HG03280 (cell line): ENCODE measurements at regions not wholly inside any gene's neighbourhood (a gene's known extent, or its start where the extent isn't known, plus 50 kb on each side); places are given as distances from the start of the nearest gene placed in this dataset.

Experiments
- ATAC-seq: cut with Tn5 transposase; IDR thresholded peaks from one replicate; pipeline ENCODE4 v1.9.1; 2021; ENCODE audit warnings: mild to moderate bottlenecking, moderate library complexity; ENCODE audit not compliant: unreplicated experiment

DNA sequence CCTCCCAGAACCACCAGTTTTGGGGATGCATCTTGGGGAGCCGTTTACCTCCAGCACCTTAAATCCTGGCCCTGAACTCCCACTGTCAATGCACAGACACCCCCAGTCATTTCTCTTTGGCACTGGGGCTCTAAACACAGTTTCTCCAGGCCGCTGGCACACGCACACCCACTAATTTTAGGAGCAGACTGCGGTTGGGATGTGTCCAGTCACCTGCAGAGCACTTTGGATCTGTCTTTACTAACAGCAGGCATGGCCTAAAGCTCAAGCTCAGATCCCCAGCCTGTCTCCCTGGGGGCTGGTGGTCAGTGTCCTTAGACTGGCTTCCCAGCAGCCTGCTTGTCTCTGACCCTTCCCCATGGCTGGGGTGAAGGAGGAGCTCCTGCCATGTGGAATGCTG, 49.9 kb downstream of the SYNE3 start:
- no peak for ATAC-seq

DNA sequence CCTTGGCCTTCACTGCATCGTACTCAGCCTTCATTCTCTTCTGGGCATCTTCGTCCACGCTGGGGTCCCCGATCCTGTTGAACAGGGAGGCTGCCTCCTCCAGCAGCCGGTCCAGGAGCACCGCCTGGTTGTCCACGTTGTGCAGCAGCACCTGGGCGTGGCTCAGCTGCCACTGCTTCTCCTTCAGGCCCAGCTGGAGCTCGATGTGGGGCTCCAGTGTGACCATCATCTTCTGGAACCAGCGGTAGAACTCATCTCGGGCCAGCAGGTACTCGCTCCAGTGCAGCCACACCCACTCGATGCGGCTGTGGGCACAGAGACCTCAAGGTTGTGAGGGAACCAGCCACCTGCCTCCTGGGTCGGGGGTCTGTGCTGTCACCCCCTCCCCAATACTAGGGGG, 50.5 kb downstream of the SYNE3 start:
- ATAC-seq = no peak

DNA sequence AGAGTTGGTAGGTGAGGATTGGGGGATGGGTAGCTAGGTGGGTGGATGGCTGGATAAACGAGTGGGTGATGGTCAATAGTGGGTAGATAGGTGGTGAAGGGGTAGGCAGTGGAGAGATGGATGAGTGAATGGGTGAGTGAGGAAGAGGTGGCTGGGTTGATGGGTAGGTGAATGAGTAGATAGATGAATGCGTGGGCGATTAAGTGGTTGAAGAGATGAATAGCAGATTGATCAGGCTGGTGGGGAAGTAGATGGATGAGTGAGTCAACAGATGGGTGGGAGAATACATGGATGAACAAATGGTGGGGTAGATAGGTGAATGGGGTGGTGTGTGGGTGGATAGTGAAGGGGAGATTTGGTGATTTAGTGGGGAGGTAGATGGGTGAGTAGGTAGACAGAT, 51.1 kb downstream of the SYNE3 start:
- ATAC-seq = no peak

DNA sequence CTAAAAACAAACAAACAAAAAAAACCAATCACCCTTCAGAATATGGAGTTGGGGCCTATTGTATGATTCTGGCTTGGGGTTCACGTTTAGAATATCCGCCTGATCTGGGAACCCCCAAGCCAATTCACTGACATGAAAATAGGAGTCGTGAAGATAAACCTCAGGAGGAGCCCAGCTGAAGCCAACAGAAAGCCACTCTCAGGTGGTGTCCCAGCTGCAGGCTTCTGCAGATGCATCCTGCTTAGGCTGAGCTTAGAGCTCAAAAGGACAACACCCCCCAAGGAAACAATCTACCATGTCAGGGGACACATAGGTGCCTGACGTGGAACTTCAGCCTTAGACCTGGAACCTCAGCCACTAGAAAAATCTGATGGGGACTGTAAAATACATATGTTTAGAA, 51.9 kb downstream of the SYNE3 start:
- no peak for ATAC-seq

DNA sequence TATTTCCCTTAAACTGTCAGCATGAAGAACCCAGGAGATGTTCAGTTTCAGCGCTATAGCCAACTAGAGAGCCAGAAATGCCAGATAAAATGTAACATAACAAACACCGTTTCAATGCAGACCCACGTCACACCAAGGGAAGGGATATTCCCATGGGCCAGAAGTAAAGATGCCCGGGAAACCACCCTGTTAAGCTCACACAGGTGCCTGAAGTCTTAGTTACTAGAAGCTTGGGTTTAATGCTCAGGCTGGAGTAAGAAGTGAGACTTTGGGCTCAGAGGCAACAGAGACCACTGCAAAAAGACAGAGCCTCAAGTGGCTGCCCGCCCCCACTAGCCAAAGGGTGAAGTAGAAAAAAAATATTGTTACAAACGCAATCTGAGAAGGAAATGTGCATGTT, 52.3 kb downstream of the SYNE3 start:
- no peak for ATAC-seq

DNA sequence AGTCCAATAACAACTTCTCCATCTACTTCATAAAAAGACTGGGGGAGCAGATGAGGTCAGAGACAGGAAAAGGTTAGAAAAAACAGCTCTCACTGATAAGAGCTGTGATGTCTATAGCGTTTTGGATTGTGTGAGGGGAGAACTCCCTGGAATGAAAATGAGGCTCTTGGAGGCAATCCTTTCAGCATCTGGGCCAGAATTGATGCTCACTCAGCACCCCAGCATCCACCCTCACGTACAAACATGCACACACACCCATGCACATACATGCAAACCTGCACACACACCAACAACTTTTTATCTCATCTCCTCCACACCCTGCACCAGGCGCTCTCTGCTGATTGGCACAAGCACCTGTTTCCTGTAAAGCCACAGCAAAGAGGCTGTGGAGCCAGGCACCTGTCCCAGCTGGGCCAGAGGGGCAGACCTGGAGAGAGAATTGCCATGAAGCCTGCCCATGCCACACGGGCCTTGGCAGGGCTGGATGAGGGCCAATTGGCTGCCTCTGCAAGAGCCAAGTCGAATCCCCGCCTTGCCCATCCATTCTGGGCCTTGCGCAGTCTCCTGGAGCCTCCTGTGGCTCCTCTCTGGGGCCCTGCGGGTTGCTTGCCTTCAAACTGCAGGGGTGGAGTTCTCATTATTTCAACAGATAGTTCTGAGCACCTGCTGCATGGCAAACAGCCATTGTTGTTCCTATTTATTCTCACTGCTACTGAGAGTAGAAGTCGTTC, 53.1 kb downstream of the SYNE3 start:
- no peak for ATAC-seq

DNA sequence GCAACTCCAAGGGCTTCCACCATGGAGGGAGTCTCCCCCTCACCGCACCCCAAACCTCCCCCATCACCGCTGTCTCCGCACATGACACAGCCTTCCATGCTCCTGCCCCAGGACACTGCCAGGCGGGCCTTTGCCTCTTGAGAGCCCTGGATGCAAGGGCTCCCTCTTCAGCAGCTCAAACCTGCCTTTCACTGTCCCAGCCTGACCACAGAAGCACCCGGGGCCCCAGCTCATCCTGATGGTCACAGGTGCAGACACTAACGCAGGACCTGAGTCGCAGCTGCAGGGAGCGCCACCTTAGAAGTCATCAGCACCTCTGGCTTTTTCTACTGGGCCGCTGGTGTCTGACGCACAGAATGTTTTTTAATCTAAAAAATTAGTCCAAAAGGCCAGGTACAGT, 54.0 kb downstream of the SYNE3 start:
- no peak for ATAC-seq

DNA sequence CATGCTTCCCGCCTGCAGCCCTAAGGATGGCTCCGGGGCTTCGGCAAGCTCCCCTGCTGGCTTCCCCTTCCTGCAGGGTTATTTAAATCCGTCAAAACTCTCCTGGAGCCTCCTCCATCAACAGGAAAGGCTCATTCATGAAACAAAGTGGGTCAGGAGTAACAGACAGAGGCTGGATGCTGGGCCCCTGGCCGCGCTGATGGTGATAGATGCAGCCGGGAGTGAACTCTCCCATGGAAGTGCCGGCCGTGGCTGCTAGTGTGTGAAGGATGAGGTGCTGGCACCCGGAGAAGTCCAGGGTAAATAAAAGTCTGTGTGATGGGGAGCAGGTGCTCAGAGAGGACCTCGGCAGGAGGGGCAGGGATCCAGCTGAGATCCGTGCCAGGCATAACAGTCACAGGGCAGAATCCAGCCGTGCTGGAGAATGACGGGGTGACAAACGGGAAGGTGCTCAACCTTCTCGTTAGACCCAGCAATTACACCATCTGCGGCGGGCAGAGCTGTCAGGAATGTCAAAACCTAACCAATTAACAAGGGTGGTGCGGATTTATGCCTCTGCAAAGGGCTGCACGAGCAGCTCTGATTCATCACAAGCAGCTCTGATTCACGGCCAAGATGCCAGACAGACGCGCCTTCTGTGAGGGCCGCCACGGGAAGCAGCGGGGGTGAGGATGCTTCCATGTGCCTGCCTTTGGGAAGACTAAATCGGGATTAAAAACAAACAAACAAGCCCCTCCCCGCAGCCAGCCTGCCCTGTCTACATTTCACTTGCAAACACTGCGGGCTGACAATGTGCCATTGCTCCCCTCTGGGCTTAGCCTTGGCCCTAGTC, 55.6 kb downstream of the SYNE3 start:
- no peak for ATAC-seq

DNA sequence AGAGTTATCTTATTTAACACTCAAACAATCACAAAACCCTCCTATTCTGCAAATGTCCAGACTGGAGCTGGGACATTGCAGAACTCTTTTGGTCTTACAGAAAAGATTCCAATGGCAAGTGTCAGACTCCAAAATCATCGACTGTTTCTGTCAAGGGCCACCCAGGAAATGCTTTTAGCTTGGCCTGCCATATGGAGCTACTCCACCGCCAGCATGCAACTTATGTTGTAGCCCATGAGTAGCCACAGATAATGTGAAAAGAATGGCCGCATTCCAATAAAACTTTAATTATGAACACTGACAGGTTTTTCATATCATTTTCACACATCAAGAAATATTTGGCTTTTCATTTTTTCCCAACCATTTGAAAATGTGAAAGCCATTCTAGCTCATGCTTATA, 57.5 kb downstream of the SYNE3 start:
- ATAC-seq = no peak

DNA sequence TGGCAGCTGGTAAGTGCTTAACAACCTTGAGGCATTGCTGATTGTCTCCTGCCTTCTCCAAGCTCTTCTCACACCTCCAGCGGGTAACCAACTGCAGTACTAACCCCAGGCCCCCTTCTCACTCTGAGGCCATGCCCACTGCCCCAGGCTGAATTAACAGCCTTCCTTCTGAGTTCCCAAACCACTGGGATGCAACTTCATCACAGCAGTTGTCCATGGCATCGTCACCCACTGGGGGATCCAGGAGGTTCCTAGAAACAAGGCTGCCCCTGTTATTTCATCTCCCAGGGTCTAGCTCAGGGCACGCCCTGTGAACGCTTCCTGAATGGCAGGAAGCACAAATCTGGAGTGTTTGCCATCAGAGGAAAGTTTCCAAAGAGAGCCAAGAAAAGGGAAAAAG, 58.0 kb downstream of the SYNE3 start:
- no peak for ATAC-seq

DNA sequence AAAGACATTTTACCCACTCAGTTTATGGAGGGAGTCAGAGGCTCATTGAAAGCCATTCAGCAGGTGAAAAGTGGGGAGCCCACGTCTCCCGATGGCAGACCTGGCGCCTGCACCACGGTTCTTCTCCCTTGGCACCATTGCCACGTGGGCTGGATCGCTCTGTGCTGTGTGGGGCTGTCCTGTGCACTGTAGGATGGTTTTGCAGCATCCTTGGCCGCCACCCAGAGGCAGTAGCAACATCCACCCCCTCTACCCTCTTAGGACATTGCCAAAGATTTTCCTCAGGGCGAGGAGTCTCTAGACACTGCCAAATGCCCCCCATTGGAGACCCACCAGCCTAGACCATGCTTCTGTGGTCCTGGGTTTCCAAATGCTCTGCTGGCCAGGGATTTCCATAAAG, 60.2 kb downstream of the SYNE3 start:
- ATAC-seq = no peak

DNA sequence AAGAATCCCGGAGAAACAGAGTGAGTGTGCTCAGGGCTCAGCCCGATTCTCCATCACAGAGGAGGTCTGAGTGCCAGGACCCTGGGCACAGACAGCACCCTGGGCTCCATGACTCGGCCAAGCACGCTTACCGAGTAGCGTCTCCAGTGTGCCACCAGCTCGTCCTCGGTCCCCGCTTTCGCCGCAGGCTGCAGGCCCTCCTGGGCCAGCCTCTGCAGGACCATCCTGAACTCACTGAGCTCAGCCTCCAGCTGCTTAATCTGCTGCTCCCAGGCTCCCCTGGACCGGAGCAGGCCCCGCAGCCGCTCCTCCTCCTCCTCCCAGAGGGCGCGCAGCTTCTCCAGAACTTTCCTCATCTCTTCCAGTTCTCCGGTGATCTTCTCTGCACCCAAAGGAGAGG, 61.2 kb downstream of the SYNE3 start:
- ATAC-seq = no peak

DNA sequence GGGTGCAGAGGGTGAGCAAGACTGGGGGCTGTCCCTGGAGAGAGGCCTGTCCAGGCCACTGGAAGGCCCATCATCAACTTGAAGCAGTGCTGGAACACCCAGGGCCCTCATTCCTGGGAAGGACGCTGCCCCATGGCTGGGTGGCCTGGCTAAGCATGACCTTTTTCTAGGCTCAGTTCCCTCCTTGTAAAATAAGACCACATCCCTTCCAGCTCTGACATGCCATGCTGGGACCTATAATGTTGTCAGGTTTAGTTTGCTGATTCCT, 62.8 kb downstream of the SYNE3 start:
- ATAC-seq = no peak

DNA sequence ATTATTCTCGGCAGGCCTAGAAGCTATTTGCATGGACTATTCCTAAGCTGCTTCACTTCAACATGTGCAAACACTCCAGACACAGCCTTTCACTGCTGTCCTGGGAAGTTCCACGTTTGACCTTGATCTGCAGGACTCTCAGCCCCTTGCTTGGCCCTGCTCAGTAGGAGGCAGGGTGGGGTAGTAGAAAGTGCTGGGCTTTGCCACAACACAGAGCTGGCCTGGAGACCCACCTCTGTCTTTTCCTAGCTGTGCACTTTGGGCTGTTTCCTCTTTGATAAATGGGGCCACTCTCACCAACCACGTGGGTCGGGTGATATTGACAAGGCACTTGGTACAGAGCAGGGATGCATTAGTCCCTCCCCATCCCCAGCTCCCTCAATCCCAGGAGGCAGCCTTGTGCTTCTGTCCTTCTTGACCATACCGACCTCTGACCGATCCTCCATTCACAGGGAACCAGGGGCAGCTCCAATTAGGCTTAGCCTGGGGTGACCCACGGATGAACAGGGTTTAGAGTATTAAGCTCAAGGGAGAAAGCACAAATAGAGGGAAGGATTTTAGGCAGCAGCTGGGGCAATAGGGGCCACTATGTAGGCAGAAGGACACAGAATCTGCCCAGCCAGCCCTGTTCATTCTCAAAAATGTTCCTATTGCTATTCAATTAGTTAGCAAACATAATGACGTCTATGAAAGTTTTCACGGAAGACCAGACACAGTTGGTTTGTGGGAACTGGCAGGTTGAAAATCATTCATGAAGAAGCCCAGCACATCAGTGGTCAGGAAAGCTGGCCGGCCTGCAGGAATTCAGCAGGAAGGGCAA, 63.3 kb downstream of the SYNE3 start:
- ATAC-seq = no peak

DNA sequence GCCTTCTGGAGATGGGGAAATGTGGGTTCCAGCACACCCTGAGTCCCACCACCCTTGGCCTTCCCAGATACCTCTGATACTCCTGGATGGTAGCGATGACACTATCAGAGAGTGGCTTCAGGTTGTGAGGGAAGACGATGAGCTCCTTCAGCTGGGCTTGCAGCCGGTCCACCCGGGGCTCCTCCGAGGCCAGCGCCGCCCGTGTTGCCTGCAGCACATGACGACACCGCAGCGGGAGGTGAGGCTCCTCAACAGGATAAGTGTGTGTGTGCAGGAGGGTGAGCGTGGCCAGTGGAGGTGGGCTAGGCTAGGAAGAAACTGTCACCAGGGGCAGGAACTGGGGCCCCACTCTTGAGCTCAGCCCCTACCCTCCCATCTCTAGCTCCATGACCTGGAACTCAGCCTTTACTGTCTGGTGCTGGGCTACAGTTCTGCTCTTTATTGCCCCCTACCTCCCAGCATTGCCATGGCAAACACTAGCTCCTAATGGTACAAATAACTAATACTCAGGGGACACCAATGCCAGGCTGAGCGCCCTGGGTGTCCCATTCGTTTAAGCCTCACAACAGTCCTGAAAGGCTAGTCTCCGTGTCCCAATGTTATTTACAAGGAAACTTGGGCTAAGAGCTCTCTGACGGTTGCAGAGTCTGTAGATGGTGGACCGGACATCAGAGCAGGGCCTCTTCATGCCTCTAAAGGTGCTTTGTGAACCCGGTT, 64.1 kb downstream of the SYNE3 start:
- no peak for ATAC-seq

DNA sequence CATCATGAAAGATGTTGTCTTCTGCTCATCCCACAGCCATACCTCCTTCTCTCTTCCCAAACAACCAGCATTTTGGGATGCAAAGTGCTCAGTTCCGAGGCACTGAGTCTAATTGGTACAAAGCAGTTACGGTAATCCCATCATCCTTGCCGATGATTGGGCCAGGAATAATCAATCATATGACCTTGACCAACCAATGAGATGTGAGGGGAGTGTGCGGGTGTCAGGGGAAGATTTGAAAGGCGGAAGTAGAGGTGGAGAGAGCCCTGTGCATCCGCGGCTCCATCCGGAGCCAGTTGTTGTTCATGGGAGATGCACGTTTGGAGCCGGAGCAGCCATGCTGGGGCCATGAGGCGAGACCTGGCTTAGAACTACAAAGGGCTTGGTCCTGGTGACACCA, 67.3 kb downstream of the SYNE3 start:
- ATAC-seq = no peak

DNA sequence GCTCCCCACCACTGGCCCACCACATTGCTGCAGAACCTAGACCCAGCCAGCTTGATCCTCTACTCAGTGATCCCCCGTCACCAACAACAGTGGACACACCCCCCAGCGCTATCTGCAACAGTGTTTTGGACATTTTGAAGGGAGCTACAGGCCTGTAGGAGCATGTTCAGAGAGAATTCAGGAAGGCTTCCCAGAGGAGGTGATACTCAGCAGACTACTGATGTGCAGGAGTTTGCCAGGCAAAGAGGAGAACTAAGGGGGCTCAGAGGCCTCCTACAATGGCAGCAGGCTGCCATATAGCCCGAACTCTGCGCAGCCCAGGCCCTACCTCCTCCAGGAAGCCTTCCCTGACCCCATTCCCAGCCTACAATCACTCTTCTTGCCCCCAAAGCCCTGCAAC, 70.0 kb downstream of the SYNE3 start:
- no peak for ATAC-seq

DNA sequence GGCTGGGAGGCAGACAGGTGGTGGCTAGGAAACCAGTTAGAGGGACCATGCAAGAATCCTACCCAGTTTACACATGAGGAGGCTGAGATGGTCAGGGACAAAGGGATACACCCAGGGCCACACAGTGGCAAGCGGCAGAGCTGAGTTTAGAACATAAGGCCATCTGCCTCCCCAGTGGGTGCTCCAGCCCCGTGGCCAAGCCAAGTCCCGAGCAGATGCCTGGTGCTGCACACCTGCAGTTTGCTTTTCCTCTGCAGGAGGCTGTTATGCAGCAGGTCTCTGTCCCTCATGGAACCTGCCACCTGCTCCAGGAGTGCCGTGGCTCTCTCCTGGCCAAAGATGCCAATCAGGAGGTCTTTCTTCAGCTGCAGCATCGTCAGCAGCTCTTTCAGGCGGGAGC, 70.8 kb downstream of the SYNE3 start:
- ATAC-seq = no peak

DNA sequence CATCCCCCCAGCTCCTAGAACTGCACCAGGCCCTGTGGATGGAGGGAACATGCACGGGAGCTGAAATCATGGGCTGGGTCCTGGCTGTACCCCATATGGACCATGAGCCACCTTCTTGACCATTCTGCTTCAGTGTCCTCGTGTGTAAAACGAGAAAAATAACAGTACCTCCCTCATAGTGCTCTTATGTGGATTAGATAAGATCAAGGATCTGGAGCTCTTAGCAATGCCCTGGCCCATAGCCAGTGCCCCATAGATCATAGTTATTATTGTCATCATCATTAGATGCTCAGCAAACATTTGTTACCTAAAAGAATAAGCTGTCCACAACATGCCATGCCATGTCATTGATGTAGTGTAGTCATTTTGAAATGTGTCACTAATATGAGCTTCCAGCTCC, 71.3 kb downstream of the SYNE3 start:
- no peak for ATAC-seq

DNA sequence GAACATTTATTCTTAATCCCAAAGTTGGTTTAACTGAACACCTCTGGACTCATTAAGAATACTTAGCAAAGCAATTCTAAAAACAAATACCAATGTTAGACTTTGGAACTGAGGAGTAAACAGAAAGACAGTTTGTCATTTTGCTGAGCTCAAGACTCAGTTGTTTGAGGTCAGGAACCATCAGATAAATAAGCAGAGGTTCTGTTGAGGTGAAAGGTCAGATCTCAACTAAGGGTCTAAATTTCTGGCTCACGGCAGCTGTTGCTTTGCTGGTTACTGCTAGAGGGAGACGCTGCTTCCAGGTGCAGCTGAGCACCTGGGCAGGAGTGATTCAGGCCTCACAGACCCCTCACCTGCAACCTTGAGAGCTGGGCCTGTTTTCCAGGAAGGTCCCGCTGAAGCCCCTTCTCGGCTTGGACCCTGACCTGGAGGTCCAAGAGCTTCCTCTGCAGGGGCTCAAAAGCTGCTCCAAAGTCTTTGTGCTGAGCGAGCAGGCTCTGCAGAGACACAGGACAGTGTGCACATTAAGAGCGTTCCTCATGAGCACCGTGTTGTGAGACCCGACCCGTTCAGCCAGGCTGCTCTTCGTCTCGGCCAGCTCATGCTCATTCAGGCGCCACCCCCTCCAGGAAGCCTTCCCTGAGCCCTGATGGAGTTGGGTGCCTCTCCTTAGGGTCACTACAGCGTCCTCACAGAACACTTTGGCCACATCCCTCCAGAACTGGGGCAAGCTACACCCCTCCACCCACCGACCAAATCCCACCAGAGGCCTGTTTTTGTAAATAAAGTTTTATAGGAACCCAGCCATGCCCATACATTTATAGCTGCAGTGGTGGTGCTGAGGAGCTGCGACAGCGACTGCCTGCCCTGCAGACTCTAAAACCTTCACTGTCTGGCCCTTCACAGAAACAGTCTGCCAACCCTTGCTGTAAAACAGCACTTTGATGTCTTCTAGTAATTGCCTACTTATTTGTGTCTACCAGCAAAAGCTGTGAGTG, 72.0 kb downstream of the SYNE3 start:
- ATAC-seq = no peak
